ENCODE measurements at regions not wholly inside any gene's neighbourhood (a gene's known extent, or its start where the extent isn't known, plus 50 kb on each side); places are given as distances from the start of the nearest gene placed in this dataset.

DNA sequence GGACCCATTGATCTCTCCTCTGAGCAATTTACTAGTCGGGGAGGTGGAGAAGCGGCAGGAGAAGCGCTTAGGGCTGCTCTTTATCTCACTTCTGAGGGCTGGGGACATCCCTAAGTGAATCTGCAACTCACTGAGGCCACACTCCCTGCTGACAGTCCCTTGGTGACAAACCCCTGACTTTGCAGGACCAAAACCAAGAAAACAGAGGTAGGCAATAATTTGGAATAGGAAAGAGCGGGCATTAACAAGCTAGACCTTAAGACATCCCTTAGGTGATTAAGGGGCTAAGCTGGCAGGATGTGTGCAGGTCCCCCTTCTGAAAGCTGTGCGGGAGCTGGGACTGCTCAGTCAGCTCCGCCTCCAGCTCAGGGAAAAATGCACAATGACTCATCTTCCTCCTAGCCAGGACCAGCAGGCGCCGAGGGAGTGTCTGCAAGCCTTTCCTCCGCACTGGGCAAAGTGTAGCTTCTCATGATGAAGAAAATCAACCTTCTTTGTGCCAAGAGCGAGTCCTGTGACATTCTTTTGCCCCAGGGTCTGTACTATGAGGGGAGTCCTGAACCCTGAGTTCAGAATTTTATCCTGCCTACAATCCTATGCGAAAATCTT lies 63.3 kb downstream of the BOD1L2 start:
- intact Hi-C loops (cut with DNase I; ENCODE audit: low total_unique reads) = no loop called here

GRCh38 chr18:57210716-57211411 lies 64.0 kb downstream of the BOD1L2 start:
- Histone ChIP-seq H3K27me3 (no peaks in the 10 kb centered on the region), H3K4me3 (no peak overlapping the region), H3K27ac (no peak overlapping the region), H3K4me1 (no peaks in the 10 kb centered on the region), H3K36me3 (no peaks in the 10 kb centered on the region), H3K9me3 (no peaks in the 10 kb centered on the region)
- TF ChIP-seq POLR2A (IDR thresholded peaks at IDR 0.05) (no peak), CTCF (IDR thresholded peaks at IDR 0.05) (no peak)
- DNase-seq = no peak
- intact Hi-C loops (cut with DNase I; ENCODE audit: low total_unique reads) = no loop called here

More for the DNA sequence above, 63.3 kb downstream of the BOD1L2 start:
- TF ChIP-seq POLR2A (IDR thresholded peaks at IDR 0.05) (no peak), CTCF (IDR thresholded peaks at IDR 0.05) (no peak)
- Histone ChIP-seq H3K36me3 (no peaks in the 10 kb centered on the region), H3K9me3 (no peaks in the 10 kb centered on the region), H3K27ac (no peak overlapping the region), H3K27me3 (no peaks in the 10 kb centered on the region), H3K4me1 (no peaks in the 10 kb centered on the region), H3K4me3 (no peak overlapping the region)
- peak in 1 of 2 donors; percentile 14 for DNase-seq

DNA sequence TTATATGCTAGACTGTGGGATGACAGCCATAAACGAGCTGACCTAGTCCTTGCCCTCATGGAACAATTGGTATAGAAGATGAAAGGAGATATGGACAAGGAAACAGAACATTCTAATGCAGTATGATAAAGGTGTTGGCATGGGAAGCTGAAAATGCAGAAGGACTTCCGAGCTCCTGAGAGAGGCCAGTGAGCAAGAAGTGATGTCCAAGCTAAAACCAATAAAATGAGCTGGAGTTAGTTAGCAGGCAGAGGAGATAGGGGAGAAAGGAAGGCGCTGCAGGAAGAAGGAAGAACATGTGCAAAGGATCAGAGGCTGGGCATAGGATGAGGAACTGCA lies 64.5 kb downstream of the BOD1L2 start:
- Histone ChIP-seq H3K36me3 (no peaks in the 10 kb centered on the region), H3K9me3 (no peaks in the 10 kb centered on the region), H3K4me1 (no peaks in the 10 kb centered on the region), H3K27me3 (no peaks in the 10 kb centered on the region), H3K4me3 (no peak overlapping the region), H3K27ac (no peak overlapping the region)
- TF ChIP-seq CTCF (IDR thresholded peaks at IDR 0.05) (no peak), POLR2A (IDR thresholded peaks at IDR 0.05) (no peak)
- DNase-seq = no peak
- intact Hi-C loops (cut with DNase I; ENCODE audit: low total_unique reads) = no loop called here

DNA sequence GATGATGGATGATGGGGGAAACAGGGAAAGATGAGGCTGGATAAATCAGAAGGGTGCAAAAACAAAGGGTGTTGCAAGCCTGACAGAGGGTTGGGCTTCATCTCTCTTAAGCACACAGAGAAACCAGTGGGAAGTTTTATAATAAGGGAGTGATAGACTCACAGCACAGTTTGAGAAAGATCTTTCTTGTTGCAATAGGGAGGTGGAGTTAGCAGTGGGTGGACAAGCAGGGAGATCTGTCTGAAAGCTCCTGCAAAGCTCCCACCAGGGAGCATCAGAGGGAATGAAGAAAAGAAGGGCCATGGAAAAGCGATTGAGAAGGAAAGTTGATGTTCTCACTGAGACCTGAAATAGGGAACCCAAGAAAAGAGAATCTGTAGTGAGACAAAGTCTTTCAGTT lies 64.9 kb downstream of the BOD1L2 start:
- no peak for DNase-seq
- Histone ChIP-seq H3K4me1 (no peaks in the 10 kb centered on the region), H3K4me3 (no peak overlapping the region), H3K36me3 (no peaks in the 10 kb centered on the region), H3K27me3 (no peaks in the 10 kb centered on the region), H3K9me3 (no peaks in the 10 kb centered on the region), H3K27ac (no peak overlapping the region)
- TF ChIP-seq POLR2A (IDR thresholded peaks at IDR 0.05) = no peak
- no peak for TF ChIP-seq CTCF (IDR thresholded peaks at IDR 0.05)
- intact Hi-C loops (cut with DNase I; ENCODE audit: low total_unique reads) = no loop called here

- Histone ChIP-seq H3K27me3 (no peaks in the 10 kb centered on the region), H3K4me3 (no peak overlapping the region), H3K9me3 (no peaks in the 10 kb centered on the region), H3K4me1 (no peaks in the 10 kb centered on the region), H3K36me3 (no peaks in the 10 kb centered on the region), H3K27ac (no peak overlapping the region)
- TF ChIP-seq POLR2A (IDR thresholded peaks at IDR 0.05) = no peak
- no peak for TF ChIP-seq CTCF (IDR thresholded peaks at IDR 0.05)
- no peak for DNase-seq
- intact Hi-C loops (cut with DNase I; ENCODE audit: low total_unique reads) = no loop called here
These were observed 65.8 kb downstream of the BOD1L2 start for GRCh38 chr18:57212678-57213077.
